ENCODE measurements at regions not wholly inside any gene's neighbourhood (a gene's known extent, or its start where the extent isn't known, plus 50 kb on each side); places are given as distances from the start of the nearest gene placed in this dataset.

DNA sequence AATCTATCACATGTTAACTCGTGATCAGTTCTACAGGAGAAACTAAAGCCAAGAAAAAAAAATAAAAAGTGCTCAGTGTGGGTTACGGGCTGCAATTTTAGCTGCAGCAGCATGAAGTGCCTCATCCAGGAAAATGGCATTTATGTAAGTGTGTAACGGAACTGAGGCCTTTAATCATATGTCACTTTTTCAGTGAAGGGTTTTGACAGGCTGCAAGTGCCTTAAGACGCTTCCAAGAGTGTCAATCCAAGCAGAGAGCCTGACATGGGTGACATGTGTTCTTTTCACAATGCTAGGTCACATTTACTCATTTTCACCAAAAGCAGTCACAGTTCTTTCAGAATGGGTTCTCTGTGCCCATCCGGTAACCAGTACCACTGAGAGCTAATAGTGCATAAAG is 604.6 kb downstream of the RAB28 start:
- TF ChIP-seq, protein P1, sequence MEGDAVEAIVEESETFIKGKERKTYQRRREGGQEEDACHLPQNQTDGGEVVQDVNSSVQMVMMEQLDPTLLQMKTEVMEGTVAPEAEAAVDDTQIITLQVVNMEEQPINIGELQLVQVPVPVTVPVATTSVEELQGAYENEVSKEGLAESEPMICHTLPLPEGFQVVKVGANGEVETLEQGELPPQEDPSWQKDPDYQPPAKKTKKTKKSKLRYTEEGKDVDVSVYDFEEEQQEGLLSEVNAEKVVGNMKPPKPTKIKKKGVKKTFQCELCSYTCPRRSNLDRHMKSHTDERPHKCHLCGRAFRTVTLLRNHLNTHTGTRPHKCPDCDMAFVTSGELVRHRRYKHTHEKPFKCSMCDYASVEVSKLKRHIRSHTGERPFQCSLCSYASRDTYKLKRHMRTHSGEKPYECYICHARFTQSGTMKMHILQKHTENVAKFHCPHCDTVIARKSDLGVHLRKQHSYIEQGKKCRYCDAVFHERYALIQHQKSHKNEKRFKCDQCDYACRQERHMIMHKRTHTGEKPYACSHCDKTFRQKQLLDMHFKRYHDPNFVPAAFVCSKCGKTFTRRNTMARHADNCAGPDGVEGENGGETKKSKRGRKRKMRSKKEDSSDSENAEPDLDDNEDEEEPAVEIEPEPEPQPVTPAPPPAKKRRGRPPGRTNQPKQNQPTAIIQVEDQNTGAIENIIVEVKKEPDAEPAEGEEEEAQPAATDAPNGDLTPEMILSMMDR (conservative IDR thresholded peaks at IDR 0.05) = no peak
- TF ChIP-seq EZH2 (IDR thresholded peaks at IDR 0.05; ENCODE audit: low read depth) = no peak

All from PC-9 (cell line).